AG04449 (cell line): ENCODE measurements at regions not wholly inside any gene's neighbourhood (a gene's known extent, or its start where the extent isn't known, plus 50 kb on each side); places are given as distances from the start of the nearest gene placed in this dataset.

ENCODE experiments used
- CTCF ChIA-PET: fragments of 350-600 bp; formaldehyde crosslinking; extraction: SDS; loops from one replicate; lab custom pipeline; 2021; ENCODE audit warnings: antibody characterized with exemption; lab: Yijun Ruan, JAX
- POLR2A ChIA-PET: fragments of 400-600, 350-600 bp; formaldehyde crosslinking; extraction: SDS; loops from one replicate; lab custom pipeline; 2020; ENCODE audit warnings: antibody characterized with exemption, inconsistent platforms; lab: Yijun Ruan, JAX
- DNase-seq: peaks from one replicate; pipeline ENCODE4 v3.0.0-alpha.2; 2010; ENCODE audit warnings: low read depth, low spot score
- H3K4me3 ChIP-seq: 2 replicates; pipeline ENCODE4 v1.5.1; 2011; ENCODE audit warnings: low read depth, mild to moderate bottlenecking, control low read depth, low read length
- TF ChIP-seq, protein P1 (sequence below): IDR thresholded peaks from one replicate; pipeline ENCODE4 v1.5.1; 2011; ENCODE audit warnings: mild to moderate bottlenecking, moderate library complexity, low read length, control low read depth, inconsistent platforms; ENCODE audit not compliant: insufficient read depth; ENCODE audit errors: missing control alignments

- peak; percentile 65 for DNase-seq
- ChIA-PET POLR2A (interaction anchor here (1.1 to 1.3 kb wide), 3 partner anchors 69 to 180 kb away, joined by 3 read pairs; no protein-coding TSS in a partner anchor), CTCF (interaction anchor here (0.9 to 5.7 kb wide), 25 partner anchors 9 to 476 kb away, joined by 3 to 64 read pairs (median 7); no protein-coding TSS in a partner anchor)
- TF ChIP-seq, protein P1, sequence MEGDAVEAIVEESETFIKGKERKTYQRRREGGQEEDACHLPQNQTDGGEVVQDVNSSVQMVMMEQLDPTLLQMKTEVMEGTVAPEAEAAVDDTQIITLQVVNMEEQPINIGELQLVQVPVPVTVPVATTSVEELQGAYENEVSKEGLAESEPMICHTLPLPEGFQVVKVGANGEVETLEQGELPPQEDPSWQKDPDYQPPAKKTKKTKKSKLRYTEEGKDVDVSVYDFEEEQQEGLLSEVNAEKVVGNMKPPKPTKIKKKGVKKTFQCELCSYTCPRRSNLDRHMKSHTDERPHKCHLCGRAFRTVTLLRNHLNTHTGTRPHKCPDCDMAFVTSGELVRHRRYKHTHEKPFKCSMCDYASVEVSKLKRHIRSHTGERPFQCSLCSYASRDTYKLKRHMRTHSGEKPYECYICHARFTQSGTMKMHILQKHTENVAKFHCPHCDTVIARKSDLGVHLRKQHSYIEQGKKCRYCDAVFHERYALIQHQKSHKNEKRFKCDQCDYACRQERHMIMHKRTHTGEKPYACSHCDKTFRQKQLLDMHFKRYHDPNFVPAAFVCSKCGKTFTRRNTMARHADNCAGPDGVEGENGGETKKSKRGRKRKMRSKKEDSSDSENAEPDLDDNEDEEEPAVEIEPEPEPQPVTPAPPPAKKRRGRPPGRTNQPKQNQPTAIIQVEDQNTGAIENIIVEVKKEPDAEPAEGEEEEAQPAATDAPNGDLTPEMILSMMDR, result peak; percentile 57
- no peak overlapping the region for H3K4me3 ChIP-seq
Observed at GRCh38 chr1:66436378-66437135, 97.4 kb upstream of the SGIP1 start.

DNA sequence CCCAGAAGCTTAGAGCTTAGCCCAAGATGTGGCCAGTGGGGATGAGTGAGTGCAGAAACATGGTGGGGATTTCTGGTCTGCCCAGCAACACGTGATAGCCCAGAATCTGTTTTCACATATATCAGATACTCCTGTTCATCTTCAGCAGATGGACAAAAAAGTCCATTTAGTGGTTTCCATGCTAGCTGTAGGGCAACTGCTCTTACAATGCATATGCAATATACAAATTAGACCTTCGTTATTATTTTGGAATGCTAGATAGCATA is 96.9 kb upstream of the SGIP1 start:
- ChIA-PET POLR2A (interaction anchor here (0.7 to 1.3 kb wide), 4 partner anchors 68 to 1032 kb away, joined by 3 read pairs; no protein-coding TSS in a partner anchor), CTCF (interaction anchor here (1.2 to 5.7 kb wide), 19 partner anchors 8 to 477 kb away, joined by 3 to 64 read pairs (median 9); no protein-coding TSS in a partner anchor)
- TF ChIP-seq, protein P1, result no peak
- DNase-seq, result no peak
- no peak overlapping the region for H3K4me3 ChIP-seq

GRCh38 chr1:66438062-66438461 is 95.9 kb upstream of the SGIP1 start:
- ChIA-PET CTCF (interaction anchor here (0.9 to 5.7 kb wide), 11 partner anchors 7 to 195 kb away, joined by 3 to 64 read pairs (median 7); no protein-coding TSS in a partner anchor), POLR2A (no interaction called here)
- no peak for DNase-seq
- no peak overlapping the region for H3K4me3 ChIP-seq
- TF ChIP-seq, protein P1, result no peak

- POLR2A ChIA-PET, result no interaction called here
- H3K4me3 ChIP-seq, result no peak overlapping the region
- CTCF ChIA-PET, result interaction anchor here (0.9 to 5.7 kb wide), 6 partner anchors 7 to 187 kb away, joined by 3 to 64 read pairs (median 7); no protein-coding TSS in a partner anchor
Observed at GRCh38 chr1:66438501-66438900, 95.5 kb upstream of the SGIP1 start.

DNA sequence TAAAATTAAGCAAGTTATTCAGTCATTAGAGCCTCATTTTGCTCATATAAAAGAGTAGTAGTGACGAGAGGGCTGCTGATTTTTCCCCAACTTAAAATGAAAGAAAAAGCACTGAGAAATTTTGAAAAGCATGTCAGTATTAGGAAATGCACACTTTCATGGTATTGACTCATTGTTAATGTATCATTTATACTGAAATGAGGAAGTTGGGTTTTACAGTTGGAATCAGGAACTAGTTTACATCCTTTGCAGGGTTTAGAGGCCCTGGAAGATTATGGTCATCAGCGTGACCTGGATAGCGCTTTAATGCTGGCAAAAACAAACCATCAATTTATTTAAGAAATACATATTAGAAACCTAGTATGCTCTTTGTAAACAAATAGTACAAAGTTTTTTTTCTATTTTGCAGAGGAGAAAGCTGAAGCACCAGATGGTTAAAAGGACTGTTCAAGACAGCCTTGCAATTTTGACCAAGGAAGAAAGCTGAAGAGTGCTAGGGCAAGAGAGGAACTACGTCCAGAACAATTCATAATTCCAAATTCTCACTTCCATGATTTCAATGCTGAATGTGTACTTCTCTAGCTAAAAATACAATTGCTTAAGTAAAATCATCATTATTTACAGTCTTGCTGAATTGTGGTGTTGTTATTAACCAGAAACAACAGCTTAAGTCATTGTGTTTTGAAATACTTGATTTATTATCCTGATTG is 94.8 kb upstream of the SGIP1 start:
- H3K4me3 ChIP-seq, result no peak overlapping the region
- no peak for DNase-seq
- ChIA-PET CTCF (interaction anchor here (0.9 to 1.1 kb wide), 5 partner anchors 10 to 197 kb away, joined by 3 to 8 read pairs (median 3); no protein-coding TSS in a partner anchor), POLR2A (interaction anchor here (0.6 kb wide), 1 partner anchor 1192 kb away, joined by 5 read pairs; no protein-coding TSS in a partner anchor)
- TF ChIP-seq, protein P1, result no peak

More at GRCh38 chr1:66438501-66438900, 95.5 kb upstream of the SGIP1 start:
- DNase-seq, result no peak
- TF ChIP-seq, protein P1, result no peak
